Right atrium auricular region (tissue), 2 donors: ENCODE measurements at regions not wholly inside any gene's neighbourhood (a gene's known extent, or its start where the extent isn't known, plus 50 kb on each side); places are given as distances from the start of the nearest gene placed in this dataset.

Experiments used
- DNase-seq: peaks from one replicate; pipeline ENCODE4 v3.0.0-alpha.2; 2019; ENCODE audit warnings: low spot score
- H3K27ac ChIP-seq, 2 donors: fragments of 200-600 bp; sonication (generic); 1 replicate in 1 of 2; 2 replicates in 1 of 2; pipeline ENCODE4 v1.5.1; 2016 to 2019
- H3K27me3 ChIP-seq, 2 donors: fragments of 200-600 bp; sonication (generic); one replicate each; pipeline versions ENCODE4 v1.5.1 to v1.6.0; 2017 to 2019
- H3K36me3 ChIP-seq: fragments of 200-600 bp; sonication (generic); one replicate; pipeline ENCODE4 v1.5.1; 2016
- H3K4me1 ChIP-seq, 2 donors: fragments of 200-600 bp; sonication (generic); one replicate each; pipeline versions ENCODE4 v1.5.1 to v1.6.0; 2017 to 2019
- H3K4me3 ChIP-seq, 2 donors: fragments of 200-600 bp; sonication (generic); 1 replicate in 1 of 2; 2 replicates in 1 of 2; pipeline ENCODE4 v1.5.1; 2017 to 2019; ENCODE audit warnings: mild to moderate bottlenecking in 1 of 2, moderate library complexity in 1 of 2
- H3K9me3 ChIP-seq, 2 donors: fragments of 200-600 bp; sonication (generic); one replicate each; pipeline ENCODE4 v1.5.1; 2019
- TF ChIP-seq, protein P1 (sequence below), 2 donors: fragments of 200-600 bp; sonication (generic); IDR thresholded peaks; one replicate each; pipeline ENCODE4 v1.5.1; 2019; ENCODE audit warnings: antibody characterized with exemption in 2 of 2

DNA sequence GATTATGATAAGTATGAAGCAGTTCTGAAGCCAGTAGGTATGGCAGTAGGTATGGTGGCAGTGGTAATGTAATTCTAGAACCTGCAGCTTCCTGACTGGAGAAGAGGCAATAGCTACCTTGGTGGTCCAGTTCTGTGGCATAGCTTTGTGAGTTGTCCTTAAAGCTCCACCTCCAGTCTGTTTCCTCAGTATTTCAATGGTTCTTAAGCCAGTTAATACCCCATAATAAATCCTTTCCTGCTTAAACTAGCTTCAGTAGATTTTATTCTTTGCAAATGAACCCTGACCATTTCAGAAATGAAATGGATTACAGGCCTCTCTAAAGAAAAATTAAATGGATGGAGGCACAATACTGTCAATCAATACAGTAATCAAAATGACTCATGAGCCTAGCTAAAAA, 117.8 kb upstream of the KRAS start:
- H3K27ac ChIP-seq = no peak overlapping the region
- no peaks in the 10 kb centered on the region for H3K4me1 ChIP-seq
- no peak overlapping the region for H3K4me3 ChIP-seq
- no peaks in the 10 kb centered on the region for H3K36me3 ChIP-seq
- no peaks in the 10 kb centered on the region for H3K9me3 ChIP-seq
- no peaks in the 10 kb centered on the region for H3K27me3 ChIP-seq
- DNase-seq = no peak
- TF ChIP-seq, protein P1, sequence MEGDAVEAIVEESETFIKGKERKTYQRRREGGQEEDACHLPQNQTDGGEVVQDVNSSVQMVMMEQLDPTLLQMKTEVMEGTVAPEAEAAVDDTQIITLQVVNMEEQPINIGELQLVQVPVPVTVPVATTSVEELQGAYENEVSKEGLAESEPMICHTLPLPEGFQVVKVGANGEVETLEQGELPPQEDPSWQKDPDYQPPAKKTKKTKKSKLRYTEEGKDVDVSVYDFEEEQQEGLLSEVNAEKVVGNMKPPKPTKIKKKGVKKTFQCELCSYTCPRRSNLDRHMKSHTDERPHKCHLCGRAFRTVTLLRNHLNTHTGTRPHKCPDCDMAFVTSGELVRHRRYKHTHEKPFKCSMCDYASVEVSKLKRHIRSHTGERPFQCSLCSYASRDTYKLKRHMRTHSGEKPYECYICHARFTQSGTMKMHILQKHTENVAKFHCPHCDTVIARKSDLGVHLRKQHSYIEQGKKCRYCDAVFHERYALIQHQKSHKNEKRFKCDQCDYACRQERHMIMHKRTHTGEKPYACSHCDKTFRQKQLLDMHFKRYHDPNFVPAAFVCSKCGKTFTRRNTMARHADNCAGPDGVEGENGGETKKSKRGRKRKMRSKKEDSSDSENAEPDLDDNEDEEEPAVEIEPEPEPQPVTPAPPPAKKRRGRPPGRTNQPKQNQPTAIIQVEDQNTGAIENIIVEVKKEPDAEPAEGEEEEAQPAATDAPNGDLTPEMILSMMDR (IDR thresholded peaks at IDR 0.05) = no peak

DNA sequence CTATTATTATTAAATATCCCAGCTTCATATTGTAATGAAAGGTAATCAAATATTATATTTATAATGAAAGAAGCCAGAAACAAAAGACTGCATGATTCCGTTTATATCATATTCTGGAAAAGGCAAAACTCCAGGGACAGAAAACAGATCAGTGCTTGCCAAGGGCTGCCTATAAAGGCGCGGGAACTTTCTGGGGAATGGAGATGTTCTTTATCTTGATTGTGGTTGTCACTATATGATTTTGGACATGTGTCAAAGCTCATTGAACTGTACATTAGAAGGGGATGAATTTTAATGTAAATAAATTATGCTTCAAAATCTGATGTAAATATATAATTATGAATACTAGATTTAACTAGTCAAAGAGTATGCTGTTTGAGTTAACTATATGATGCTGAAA, 115.4 kb upstream of the KRAS start:
- no peak overlapping the region for H3K27ac ChIP-seq
- DNase-seq = no peak
- no peaks in the 10 kb centered on the region for H3K4me1 ChIP-seq
- TF ChIP-seq, protein P1 (IDR thresholded peaks at IDR 0.05) = no peak
- no peaks in the 10 kb centered on the region for H3K27me3 ChIP-seq
- H3K4me3 ChIP-seq = no peak overlapping the region
- H3K9me3 ChIP-seq = no peaks in the 10 kb centered on the region
- H3K36me3 ChIP-seq = no peaks in the 10 kb centered on the region

DNA sequence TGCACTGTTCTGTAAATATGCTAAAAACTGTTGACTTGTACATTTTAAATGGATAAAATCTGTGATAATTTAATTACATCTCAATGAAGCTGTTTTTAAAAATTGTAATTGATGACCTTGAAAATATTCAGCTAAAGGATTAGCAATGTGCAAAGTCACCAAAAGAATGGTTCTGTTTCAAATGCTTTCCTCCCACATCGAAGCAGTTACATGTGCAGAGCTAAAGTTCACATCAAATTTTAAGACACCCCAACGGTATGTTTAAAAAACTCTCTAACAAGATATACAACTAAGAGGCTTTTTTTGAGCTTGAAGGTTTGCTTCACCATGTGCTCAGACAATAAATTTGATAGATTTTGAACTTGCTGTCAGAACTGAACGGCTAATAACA, 114.6 kb upstream of the KRAS start:
- Histone ChIP-seq H3K4me1 (no peaks in the 10 kb centered on the region), H3K27me3 (no peaks in the 10 kb centered on the region), H3K36me3 (no peaks in the 10 kb centered on the region), H3K9me3 (no peaks in the 10 kb centered on the region), H3K4me3 (no peak overlapping the region), H3K27ac (no peak overlapping the region)
- no peak for DNase-seq
- TF ChIP-seq, protein P1 (IDR thresholded peaks at IDR 0.05) = no peak

DNA sequence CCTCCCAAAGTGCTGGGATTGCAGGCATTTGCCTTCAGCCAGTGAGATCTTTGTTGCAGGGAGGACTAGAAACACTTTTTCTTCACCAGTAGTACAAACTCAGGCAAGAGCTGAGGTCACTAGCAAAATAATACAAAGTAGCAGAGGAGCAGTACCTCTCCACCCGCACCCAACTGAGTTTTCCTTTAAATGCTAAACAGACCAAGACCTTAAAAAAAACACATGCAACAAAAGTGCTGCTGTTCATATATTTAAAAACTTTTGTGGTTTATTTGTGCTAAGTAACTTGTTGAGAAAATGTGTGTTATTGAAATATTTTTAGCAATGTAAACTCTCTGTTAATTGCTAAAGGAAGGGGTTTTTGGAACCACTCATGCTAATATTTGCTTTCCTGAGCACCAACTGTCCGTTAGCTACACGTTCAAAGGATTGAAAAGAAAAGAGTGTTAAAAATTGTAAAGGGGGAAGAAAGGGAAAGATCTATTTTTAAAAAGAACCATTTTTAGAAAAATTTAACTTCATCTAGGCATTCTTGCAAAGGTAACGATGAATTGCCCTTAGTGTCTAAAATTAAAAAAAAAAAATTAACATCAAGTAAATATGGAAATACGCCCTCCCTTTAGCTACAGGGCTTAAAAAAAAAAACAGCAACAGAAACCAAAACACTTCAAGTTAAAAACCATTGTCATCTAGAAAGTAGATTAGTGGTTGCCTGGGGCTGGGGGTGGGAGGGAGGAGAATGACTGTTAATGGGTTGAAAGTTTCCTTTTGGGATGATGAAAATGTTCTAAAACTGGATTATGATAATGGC, 114.0 kb upstream of the KRAS start:
- H3K4me3 ChIP-seq = no peak overlapping the region
- no peaks in the 10 kb centered on the region for H3K27me3 ChIP-seq
- no peaks in the 10 kb centered on the region for H3K36me3 ChIP-seq
- H3K27ac ChIP-seq = no peak overlapping the region
- H3K4me1 ChIP-seq = no peaks in the 10 kb centered on the region
- TF ChIP-seq, protein P1 (IDR thresholded peaks at IDR 0.05) = no peak
- H3K9me3 ChIP-seq = no peaks in the 10 kb centered on the region
- DNase-seq = no peak

DNA sequence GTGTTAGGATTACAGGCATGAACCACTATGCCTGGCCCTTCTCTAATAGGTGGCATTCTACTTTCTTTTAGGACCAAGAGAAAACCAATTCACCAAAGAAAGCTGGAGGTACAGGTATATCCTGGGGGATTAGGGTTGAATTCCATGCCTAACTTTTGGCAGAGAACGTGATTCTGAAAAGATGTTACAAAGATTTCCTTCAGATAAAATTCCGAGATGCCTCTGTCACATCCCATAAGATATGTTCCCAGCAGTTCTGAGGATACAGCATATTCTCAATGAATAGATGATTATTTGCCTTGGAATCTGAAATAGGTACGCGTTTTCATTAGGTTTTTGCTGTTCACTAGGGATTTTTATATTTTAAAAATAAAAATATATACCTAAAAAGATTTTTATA, 111.9 kb upstream of the KRAS start:
- Histone ChIP-seq H3K36me3 (no peaks in the 10 kb centered on the region), H3K4me3 (no peak overlapping the region), H3K9me3 (no peaks in the 10 kb centered on the region), H3K27me3 (no peaks in the 10 kb centered on the region), H3K4me1 (no peaks in the 10 kb centered on the region), H3K27ac (no peak overlapping the region)
- DNase-seq = no peak
- TF ChIP-seq, protein P1 (IDR thresholded peaks at IDR 0.05) = no peak

DNA sequence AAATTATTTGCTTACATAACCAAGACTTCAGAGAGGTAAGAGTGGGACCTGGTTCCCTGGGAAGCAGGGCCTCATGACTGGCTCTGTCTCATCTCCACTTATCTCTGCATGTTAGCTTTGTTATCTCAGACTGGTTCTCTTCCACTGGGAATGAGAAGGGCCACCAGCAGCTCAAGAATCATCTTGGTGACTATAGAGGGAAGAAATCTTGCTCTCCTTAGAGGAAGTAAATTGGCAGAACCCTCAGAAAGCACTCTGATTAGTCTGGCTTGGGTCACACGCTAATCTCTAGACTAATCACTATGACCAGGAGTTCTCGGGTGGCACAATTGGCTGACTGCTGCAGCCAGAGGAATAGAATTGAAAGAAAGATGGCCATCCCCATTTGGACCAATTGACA, 110.8 kb upstream of the KRAS start:
- TF ChIP-seq, protein P1 (IDR thresholded peaks at IDR 0.05) = no peak
- no peak for DNase-seq
- Histone ChIP-seq H3K27me3 (no peaks in the 10 kb centered on the region), H3K9me3 (no peaks in the 10 kb centered on the region), H3K4me3 (no peak overlapping the region), H3K36me3 (no peaks in the 10 kb centered on the region), H3K27ac (no peak overlapping the region), H3K4me1 (no peaks in the 10 kb centered on the region)
